ENCODE measurements at regions not wholly inside any gene's neighbourhood (a gene's known extent, or its start where the extent isn't known, plus 50 kb on each side); places are given as distances from the start of the nearest gene placed in this dataset.

DNA sequence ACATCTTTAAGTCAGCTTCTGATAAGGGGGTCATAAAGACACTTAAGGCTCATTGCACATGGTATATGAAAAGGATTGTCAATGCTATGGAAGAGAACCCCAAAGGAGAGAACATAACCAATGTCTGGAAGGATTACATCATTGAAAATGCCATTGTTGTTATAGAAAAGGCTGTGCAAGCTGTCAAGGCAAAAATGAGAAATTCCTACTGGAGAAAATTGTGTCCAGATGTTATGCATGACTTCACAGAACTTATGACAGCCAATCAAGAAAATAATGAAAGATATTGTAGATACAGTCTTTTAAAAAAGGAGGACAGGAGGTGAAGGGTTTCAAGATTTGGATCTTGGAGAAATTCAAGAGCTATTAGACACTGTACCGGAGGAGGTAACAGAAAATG lies 96.3 kb upstream of the MBNL1 start (continued):
- TF ChIP-seq TOX (CRISPR knock-in tag; IDR thresholded peaks at IDR 0.05; ENCODE audit: borderline replicate concordance) (no peak), ZFP30 (CRISPR knock-in tag; IDR thresholded peaks at IDR 0.05) (no peak), SNAI2 (CRISPR knock-in tag; IDR thresholded peaks at IDR 0.05) (no peak), CSDC2 (CRISPR knock-in tag; IDR thresholded peaks at IDR 0.05) (no peak), ZFP3 (CRISPR knock-in tag; IDR thresholded peaks at IDR 0.05) (no peak), ESRRG (CRISPR knock-in tag; IDR thresholded peaks at IDR 0.05) (no peak)
- TF ChIP-seq, protein P1, sequence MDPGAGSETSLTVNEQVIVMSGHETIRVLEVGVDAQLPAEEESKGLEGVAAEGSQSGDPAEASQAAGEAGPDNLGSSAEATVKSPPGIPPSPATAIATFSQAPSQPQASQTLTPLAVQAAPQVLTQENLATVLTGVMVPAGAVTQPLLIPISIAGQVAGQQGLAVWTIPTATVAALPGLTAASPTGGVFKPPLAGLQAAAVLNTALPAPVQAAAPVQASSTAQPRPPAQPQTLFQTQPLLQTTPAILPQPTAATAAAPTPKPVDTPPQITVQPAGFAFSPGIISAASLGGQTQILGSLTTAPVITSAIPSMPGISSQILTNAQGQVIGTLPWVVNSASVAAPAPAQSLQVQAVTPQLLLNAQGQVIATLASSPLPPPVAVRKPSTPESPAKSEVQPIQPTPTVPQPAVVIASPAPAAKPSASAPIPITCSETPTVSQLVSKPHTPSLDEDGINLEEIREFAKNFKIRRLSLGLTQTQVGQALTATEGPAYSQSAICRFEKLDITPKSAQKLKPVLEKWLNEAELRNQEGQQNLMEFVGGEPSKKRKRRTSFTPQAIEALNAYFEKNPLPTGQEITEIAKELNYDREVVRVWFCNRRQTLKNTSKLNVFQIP (CRISPR knock-in tag; IDR thresholded peaks at IDR 0.05; ENCODE audit: borderline replicate concordance, low read depth) = no peak
- TF ChIP-seq, protein P2, sequence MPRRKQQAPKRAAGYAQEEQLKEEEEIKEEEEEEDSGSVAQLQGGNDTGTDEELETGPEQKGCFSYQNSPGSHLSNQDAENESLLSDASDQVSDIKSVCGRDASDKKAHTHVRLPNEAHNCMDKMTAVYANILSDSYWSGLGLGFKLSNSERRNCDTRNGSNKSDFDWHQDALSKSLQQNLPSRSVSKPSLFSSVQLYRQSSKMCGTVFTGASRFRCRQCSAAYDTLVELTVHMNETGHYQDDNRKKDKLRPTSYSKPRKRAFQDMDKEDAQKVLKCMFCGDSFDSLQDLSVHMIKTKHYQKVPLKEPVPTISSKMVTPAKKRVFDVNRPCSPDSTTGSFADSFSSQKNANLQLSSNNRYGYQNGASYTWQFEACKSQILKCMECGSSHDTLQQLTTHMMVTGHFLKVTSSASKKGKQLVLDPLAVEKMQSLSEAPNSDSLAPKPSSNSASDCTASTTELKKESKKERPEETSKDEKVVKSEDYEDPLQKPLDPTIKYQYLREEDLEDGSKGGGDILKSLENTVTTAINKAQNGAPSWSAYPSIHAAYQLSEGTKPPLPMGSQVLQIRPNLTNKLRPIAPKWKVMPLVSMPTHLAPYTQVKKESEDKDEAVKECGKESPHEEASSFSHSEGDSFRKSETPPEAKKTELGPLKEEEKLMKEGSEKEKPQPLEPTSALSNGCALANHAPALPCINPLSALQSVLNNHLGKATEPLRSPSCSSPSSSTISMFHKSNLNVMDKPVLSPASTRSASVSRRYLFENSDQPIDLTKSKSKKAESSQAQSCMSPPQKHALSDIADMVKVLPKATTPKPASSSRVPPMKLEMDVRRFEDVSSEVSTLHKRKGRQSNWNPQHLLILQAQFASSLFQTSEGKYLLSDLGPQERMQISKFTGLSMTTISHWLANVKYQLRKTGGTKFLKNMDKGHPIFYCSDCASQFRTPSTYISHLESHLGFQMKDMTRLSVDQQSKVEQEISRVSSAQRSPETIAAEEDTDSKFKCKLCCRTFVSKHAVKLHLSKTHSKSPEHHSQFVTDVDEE (CRISPR knock-in tag; IDR thresholded peaks at IDR 0.05) = no peak

DNA sequence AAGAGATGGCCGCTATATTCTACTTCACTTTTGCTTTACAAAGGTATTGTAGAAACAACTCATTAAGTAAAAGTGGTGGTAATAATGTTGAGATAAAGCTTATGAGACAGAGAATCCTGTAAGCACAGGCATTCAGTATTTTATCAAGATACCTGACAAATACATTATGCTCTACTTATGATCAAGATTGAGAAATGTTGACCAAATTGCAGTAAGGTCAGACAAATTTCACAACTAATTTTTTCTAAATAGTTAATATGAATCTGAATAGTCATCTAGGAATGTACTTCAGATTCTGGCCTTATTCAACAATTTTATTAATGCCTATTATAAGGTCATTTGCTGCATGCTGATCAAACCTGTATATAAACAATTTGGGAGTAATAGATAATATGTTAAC lies 95.1 kb upstream of the MBNL1 start:
- ATAC-seq = no peak
- TF ChIP-seq TOX (CRISPR knock-in tag; IDR thresholded peaks at IDR 0.05; ENCODE audit: borderline replicate concordance) (no peak), ZFP30 (CRISPR knock-in tag; IDR thresholded peaks at IDR 0.05) (no peak), GLIS3 (CRISPR knock-in tag; IDR thresholded peaks at IDR 0.05) (no peak), SNAI2 (CRISPR knock-in tag; IDR thresholded peaks at IDR 0.05) (no peak), BACH2 (CRISPR knock-in tag; IDR thresholded peaks at IDR 0.05; ENCODE audit: borderline replicate concordance) (no peak), ESRRG (CRISPR knock-in tag; IDR thresholded peaks at IDR 0.05) (no peak), ZNF8 (CRISPR knock-in tag; IDR thresholded peaks at IDR 0.05) (no peak)
- TF ChIP-seq, protein P1 (CRISPR knock-in tag; IDR thresholded peaks at IDR 0.05; ENCODE audit: borderline replicate concordance, low read depth) = no peak
- TF ChIP-seq, protein P3, sequence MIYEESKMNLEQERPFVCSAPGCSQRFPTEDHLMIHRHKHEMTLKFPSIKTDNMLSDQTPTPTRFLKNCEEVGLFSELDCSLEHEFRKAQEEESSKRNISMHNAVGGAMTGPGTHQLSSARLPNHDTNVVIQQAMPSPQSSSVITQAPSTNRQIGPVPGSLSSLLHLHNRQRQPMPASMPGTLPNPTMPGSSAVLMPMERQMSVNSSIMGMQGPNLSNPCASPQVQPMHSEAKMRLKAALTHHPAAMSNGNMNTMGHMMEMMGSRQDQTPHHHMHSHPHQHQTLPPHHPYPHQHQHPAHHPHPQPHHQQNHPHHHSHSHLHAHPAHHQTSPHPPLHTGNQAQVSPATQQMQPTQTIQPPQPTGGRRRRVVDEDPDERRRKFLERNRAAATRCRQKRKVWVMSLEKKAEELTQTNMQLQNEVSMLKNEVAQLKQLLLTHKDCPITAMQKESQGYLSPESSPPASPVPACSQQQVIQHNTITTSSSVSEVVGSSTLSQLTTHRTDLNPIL (CRISPR knock-in tag; IDR thresholded peaks at IDR 0.05; ENCODE audit: low read depth) = no peak

DNA sequence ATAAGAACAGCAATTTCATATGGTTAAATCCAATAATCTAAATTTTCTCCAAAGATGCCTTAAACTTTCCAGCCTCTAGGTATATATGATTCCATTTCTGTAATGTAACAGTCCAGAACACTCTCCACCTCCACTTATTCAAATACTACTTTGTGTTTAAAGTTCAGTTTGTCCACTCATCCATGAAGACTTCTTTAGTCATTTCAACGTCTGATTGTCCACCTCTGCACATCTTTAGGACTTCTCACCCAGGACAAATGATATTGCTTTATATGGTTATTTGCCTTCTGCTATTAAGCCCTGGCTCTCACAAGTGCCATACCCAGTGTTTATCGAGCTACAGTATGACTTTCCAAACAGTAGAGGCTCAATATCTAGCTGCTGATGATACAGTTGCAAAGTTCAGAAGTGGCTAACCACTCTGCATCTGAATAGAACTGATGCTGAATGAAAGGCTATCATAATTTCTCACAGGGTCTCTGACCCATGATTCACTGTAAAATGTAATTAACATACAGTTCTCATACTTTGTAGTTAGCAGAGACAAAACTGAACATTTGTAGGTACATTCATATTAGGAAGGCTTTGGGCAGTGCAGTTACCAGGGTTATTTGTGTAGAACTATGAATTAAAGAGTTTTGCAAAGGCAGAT lies 93.7 kb upstream of the MBNL1 start:
- ATAC-seq = peak; percentile 68
- TF ChIP-seq ZFP3 (CRISPR knock-in tag; IDR thresholded peaks at IDR 0.05) (no peak), TOX (CRISPR knock-in tag; IDR thresholded peaks at IDR 0.05; ENCODE audit: borderline replicate concordance) (no peak), CSDC2 (CRISPR knock-in tag; IDR thresholded peaks at IDR 0.05) (no peak), ZFP30 (CRISPR knock-in tag; IDR thresholded peaks at IDR 0.05) (no peak), ESRRG (CRISPR knock-in tag; IDR thresholded peaks at IDR 0.05) (no peak), ZNF8 (CRISPR knock-in tag; IDR thresholded peaks at IDR 0.05) (no peak), TCF4 (CRISPR knock-in tag; IDR thresholded peaks at IDR 0.05; ENCODE audit: borderline replicate concordance) (no peak), ISL1 (CRISPR knock-in tag; IDR thresholded peaks at IDR 0.05) (no peak), ZC3H10 (CRISPR knock-in tag; IDR thresholded peaks at IDR 0.05) (no peak)
- TF ChIP-seq, protein P4, sequence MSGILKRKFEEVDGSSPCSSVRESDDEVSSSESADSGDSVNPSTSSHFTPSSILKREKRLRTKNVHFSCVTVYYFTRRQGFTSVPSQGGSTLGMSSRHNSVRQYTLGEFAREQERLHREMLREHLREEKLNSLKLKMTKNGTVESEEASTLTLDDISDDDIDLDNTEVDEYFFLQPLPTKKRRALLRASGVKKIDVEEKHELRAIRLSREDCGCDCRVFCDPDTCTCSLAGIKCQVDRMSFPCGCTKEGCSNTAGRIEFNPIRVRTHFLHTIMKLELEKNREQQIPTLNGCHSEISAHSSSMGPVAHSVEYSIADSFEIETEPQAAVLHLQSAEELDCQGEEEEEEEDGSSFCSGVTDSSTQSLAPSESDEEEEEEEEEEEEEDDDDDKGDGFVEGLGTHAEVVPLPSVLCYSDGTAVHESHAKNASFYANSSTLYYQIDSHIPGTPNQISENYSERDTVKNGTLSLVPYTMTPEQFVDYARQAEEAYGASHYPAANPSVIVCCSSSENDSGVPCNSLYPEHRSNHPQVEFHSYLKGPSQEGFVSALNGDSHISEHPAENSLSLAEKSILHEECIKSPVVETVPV (CRISPR knock-in tag; IDR thresholded peaks at IDR 0.05) = no peak
- TF ChIP-seq, protein P2 (CRISPR knock-in tag; IDR thresholded peaks at IDR 0.05) = no peak
- TF ChIP-seq, protein P5, sequence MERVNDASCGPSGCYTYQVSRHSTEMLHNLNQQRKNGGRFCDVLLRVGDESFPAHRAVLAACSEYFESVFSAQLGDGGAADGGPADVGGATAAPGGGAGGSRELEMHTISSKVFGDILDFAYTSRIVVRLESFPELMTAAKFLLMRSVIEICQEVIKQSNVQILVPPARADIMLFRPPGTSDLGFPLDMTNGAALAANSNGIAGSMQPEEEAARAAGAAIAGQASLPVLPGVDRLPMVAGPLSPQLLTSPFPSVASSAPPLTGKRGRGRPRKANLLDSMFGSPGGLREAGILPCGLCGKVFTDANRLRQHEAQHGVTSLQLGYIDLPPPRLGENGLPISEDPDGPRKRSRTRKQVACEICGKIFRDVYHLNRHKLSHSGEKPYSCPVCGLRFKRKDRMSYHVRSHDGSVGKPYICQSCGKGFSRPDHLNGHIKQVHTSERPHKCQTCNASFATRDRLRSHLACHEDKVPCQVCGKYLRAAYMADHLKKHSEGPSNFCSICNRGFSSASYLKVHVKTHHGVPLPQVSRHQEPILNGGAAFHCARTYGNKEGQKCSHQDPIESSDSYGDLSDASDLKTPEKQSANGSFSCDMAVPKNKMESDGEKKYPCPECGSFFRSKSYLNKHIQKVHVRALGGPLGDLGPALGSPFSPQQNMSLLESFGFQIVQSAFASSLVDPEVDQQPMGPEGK (CRISPR knock-in tag; IDR thresholded peaks at IDR 0.05; ENCODE audit: borderline replicate concordance) = no peak
